ENCODE measurements at regions not wholly inside any gene's neighbourhood (a gene's known extent, or its start where the extent isn't known, plus 50 kb on each side); places are given as distances from the start of the nearest gene placed in this dataset.

GRCh38 chr2:67583185-67583584, 186.1 kb downstream of the ETAA1 start:
- TF ChIP-seq CTCF (optimal IDR thresholded peaks at IDR 0.05 in 1 of 3, IDR thresholded peaks at IDR 0.05 in 1 of 3, conservative IDR thresholded peaks at IDR 0.05 in 1 of 3; ENCODE audit: extremely low read depth in 1 of 3, insufficient read depth in 2 of 3, low read length in 3 of 3) (no peak), EZH2 (IDR thresholded peaks at IDR 0.05; ENCODE audit: low read length) (no peak)
